Pancreas (tissue), 10 donors: ENCODE measurements at regions not wholly inside any gene's neighbourhood (a gene's known extent, or its start where the extent isn't known, plus 50 kb on each side); places are given as distances from the start of the nearest gene placed in this dataset.

Experiments used
- ATAC-seq, 4 donors: fragments of 200-7000 bp; cut with Tn5 transposase; one replicate each; pipeline versions ENCODE4 v1.8.0 to v1.9.1; 2020; ENCODE audit warnings: mild to moderate bottlenecking in 4 of 4, moderate library complexity in 4 of 4
- DNase-seq, 6 donors: peaks; one replicate each; pipeline ENCODE4 v3.0.0-alpha.2; 2020
- FAIRE-seq: peaks from 2 replicates; lab custom pipeline; 2012; peaks lifted over from hg19 to GRCh38; lab: Jason Lieb, UNC
- H3K27ac ChIP-seq, 4 donors: fragments of 200-600 bp; sonication (generic); 1 replicate in 3 of 4; 2 replicates in 1 of 4; pipeline versions ENCODE4 v1.5.0 to v1.8.0; 2020
- H3K27me3 ChIP-seq, 4 donors: fragments of 200-600 bp; one replicate each; pipeline ENCODE4 v1.8.0; 2021
- H3K36me3 ChIP-seq, 3 donors: fragments of 200-600 bp; sonication (generic) in 1 of 3; one replicate each; pipeline versions ENCODE4 v1.5.0 to v1.8.0; 2020 to 2021
- H3K4me1 ChIP-seq, 3 donors: fragments of 200-600 bp; one replicate each; pipeline ENCODE4 v1.8.0; 2021
- H3K4me3 ChIP-seq, 4 donors: fragments of 200-600 bp; sonication (generic) in 2 of 4; one replicate each; pipeline versions ENCODE4 v1.5.0 to v1.8.0; 2020 to 2021
- H3K9me3 ChIP-seq, 4 donors: fragments of 200-600 bp; one replicate each; pipeline ENCODE4 v1.8.0; 2021
- WGBS, 2 donors: extraction: QIAGEN DNeasy Blood & Tissue Kit; methylation state at CpG; one replicate each; pipeline ENCODE4 v1.1.7; 2013; 5-methylcytosine and 5-hydroxymethylcytosine counted together
- intact Hi-C, 3 donors: fragments of 100-400 bp; cut with DNase I; formaldehyde crosslinking; loops; one replicate each; pipeline versions ENCODE4 v1.11.1 to v1.14.2; 2022
- TF ChIP-seq, protein P1 (sequence below), 4 donors: fragments of 200-600 bp; sonication (generic) in 3 of 4; IDR thresholded peaks; one replicate each; pipeline versions ENCODE4 v1.5.0 to v1.8.0; 2021; ENCODE audit warnings: antibody characterized with exemption in 4 of 4
- donor health status: healthy with polysubstance abuse.
- donor health status: DM: no; HTN: no; CAD: no; lungs with moderate emphysema.
- donor health status: DM: no; HTN: no; CAD: no.
- donor health status: control.
- donor health status: control.
- donor health status: Bipolar disorder and iron deficiency.
- donor health status: DM: yes; HTN: yes; CAD: no.
- donor health status: DM: no; HTN: no; CAD: no.
- donor health status: DM: no; HTN: no; CAD: no.
- donor health status: DM: yes; HTN: yes; CAD: no.

DNA sequence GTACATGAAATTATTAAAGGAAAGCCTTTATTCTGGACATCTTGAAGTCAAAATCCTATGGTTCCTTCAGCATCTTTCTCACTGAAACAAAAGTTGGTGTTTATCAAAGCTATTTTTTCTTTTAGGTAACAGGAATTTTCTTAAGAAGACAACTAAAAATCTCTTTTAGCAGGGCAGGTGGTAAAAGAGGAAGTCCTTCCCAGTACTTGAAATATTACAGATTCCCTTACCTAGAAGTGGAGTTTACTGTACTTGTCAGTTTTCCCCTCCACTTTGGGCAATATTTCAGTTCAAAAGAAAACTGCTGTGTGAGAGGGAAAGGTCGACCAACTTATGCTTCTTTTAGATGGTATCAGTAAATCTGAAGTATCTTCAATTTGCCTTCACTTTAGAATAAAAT is 64.3 kb upstream of the TDRD3 start:
- Histone ChIP-seq H3K4me1 (peaks cover 4 to 15% (median 8%) of the 10 kb centered on the region in 3 donors), H3K4me3 (no peak overlapping the region), H3K27me3 (no peaks in the 10 kb centered on the region), H3K9me3 (no peaks in the 10 kb centered on the region), H3K36me3 (no peaks in the 10 kb centered on the region), H3K27ac (no peak overlapping the region)
- DNase-seq: no peak
- no peak for FAIRE-seq
- TF ChIP-seq, protein P1, sequence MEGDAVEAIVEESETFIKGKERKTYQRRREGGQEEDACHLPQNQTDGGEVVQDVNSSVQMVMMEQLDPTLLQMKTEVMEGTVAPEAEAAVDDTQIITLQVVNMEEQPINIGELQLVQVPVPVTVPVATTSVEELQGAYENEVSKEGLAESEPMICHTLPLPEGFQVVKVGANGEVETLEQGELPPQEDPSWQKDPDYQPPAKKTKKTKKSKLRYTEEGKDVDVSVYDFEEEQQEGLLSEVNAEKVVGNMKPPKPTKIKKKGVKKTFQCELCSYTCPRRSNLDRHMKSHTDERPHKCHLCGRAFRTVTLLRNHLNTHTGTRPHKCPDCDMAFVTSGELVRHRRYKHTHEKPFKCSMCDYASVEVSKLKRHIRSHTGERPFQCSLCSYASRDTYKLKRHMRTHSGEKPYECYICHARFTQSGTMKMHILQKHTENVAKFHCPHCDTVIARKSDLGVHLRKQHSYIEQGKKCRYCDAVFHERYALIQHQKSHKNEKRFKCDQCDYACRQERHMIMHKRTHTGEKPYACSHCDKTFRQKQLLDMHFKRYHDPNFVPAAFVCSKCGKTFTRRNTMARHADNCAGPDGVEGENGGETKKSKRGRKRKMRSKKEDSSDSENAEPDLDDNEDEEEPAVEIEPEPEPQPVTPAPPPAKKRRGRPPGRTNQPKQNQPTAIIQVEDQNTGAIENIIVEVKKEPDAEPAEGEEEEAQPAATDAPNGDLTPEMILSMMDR (IDR thresholded peaks at IDR 0.05): no peak
- intact Hi-C loops: loop anchor here in 1 of 3 donors (10.0 kb wide), 1 partner anchor 638 kb away; no protein-coding TSS in a partner anchor
- no peak for ATAC-seq
- WGBS, 2 donors: 53 to 57% methylated on average over 1 of the region's 1 CpG

DNA sequence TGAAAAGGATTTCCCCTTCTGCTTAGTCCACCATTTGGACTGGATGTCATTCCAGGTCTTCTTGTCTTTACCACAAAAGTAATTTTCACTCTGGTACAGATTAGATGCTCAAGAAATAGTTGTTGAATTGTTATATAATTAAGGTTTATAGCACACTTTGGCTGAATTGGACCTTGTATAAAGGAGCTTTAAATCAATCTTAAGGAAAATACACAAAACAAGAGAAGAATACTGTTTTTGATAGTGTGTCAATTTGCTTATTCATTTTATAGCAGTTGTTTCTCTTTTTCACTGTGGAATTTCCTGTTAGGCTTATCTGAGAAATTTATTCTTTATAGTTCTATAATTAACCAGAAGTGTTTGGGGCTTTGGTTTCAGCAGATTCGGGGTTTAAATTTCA is 62.7 kb upstream of the TDRD3 start:
- DNase-seq (no peak), ATAC-seq (no peak), FAIRE-seq (no peak)
- H3K36me3 ChIP-seq: no peaks in the 10 kb centered on the region
- no peak overlapping the region for H3K27ac ChIP-seq
- WGBS, 2 donors: 62 to 77% methylated on average over 1 of the region's 1 CpG
- TF ChIP-seq, protein P1 (IDR thresholded peaks at IDR 0.05): no peak
- no peaks in the 10 kb centered on the region for H3K9me3 ChIP-seq
- intact Hi-C loops: loop anchor here in 1 of 3 donors (10.0 kb wide), 1 partner anchor 640 kb away; no protein-coding TSS in a partner anchor
- H3K27me3 ChIP-seq: no peaks in the 10 kb centered on the region
- peaks cover 0 to 3% (median 0%) of the 10 kb centered on the region in 3 donors for H3K4me1 ChIP-seq
- no peak overlapping the region for H3K4me3 ChIP-seq

DNA sequence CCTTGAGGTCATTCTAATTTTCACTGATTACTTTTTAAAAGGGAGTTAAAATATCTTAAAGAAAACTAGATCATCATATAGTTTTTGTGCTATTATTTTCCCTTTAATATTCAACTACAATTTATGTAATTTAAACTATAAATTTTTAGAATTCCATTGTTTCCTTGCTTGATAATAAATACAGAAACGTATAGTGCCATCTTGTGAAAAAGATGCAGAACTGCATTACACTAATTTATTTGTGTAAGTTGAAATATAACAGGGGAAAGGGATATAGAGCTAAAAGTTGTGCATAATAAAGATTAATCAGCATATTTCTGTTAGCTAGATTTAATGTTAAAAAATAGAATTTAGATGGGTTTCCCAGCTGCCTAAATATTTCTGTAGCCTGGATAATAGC is 61.5 kb upstream of the TDRD3 start:
- Histone ChIP-seq H3K27ac (no peak overlapping the region), H3K4me3 (no peak overlapping the region), H3K27me3 (no peaks in the 10 kb centered on the region), H3K36me3 (no peaks in the 10 kb centered on the region), H3K9me3 (no peaks in the 10 kb centered on the region), H3K4me1 (no peaks in the 10 kb centered on the region)
- ATAC-seq: peak in 2 of 4 donors; percentile 65 to 66
- FAIRE-seq: peak; percentile 98
- no peak for DNase-seq
- TF ChIP-seq, protein P1 (IDR thresholded peaks at IDR 0.05): peak; percentile 16 to 57 (median 31)
- intact Hi-C loops: loop anchor here in 1 of 3 donors (10.0 kb wide), 1 partner anchor 641 kb away; no protein-coding TSS in a partner anchor
- WGBS, 2 donors: 0 to 1% methylated on average over 1 of the region's 1 CpG

DNA sequence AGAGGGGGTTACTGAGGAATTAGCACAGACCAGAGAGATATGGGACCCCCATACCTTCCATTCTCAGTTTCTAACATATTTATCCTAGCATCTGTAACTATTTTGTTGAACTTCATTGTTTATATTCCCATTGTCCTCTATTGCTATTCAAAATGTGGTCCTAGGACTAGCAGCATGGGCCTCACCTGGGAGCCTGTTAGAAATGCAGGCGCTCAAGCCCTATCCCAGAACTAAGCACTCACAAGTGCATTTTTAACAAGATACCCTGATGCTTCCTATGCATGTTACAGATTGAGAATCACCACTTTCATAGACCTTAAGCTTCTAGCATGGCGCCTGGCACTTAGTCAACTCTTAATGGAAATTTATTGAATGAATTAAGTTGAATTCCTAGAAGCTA is 58.3 kb upstream of the TDRD3 start:
- TF ChIP-seq, protein P1 (IDR thresholded peaks at IDR 0.05): no peak
- FAIRE-seq (no peak), ATAC-seq (no peak), DNase-seq (no peak)
- intact Hi-C loops: loop anchor here in 1 of 3 donors (10.0 kb wide), 1 partner anchor 644 kb away; no protein-coding TSS in a partner anchor
- 83 to 91% methylated on average over 2 of the region's 2 CpGs for whole genome bisulfite sequencing, 2 donors
- Histone ChIP-seq H3K9me3 (no peaks in the 10 kb centered on the region), H3K36me3 (no peaks in the 10 kb centered on the region), H3K27me3 (no peaks in the 10 kb centered on the region), H3K4me1 (no peaks in the 10 kb centered on the region), H3K27ac (no peak overlapping the region), H3K4me3 (no peak overlapping the region)

GRCh38 chr13:60343978-60344377 is 53.0 kb upstream of the TDRD3 start:
- H3K4me1 ChIP-seq: peaks cover 0 to 7% (median 7%) of the 10 kb centered on the region in 3 donors
- DNase-seq: no peak
- H3K27me3 ChIP-seq: no peaks in the 10 kb centered on the region
- no peak overlapping the region for H3K27ac ChIP-seq
- H3K9me3 ChIP-seq: no peaks in the 10 kb centered on the region
- intact Hi-C loops: no loop called here
- no peak for ATAC-seq
- WGBS, 2 donors: 63 to 68% methylated on average over 1 of the region's 1 CpG
- TF ChIP-seq, protein P1 (IDR thresholded peaks at IDR 0.05): no peak
- no peaks in the 10 kb centered on the region for H3K36me3 ChIP-seq
- no peak overlapping the region for H3K4me3 ChIP-seq
- FAIRE-seq: no peak
